GM21825 (cell line): ENCODE measurements at regions not wholly inside any gene's neighbourhood (a gene's known extent, or its start where the extent isn't known, plus 50 kb on each side); places are given as distances from the start of the nearest gene placed in this dataset.
"Not testable (repeated sequence)": the region's sequence is repeated elsewhere in the genome, so short reads cannot be mapped to it uniquely, and the experiment has no call there.

Experiments used
- ATAC-seq: cut with Tn5 transposase; IDR thresholded peaks from one replicate; pipeline ENCODE4 v1.9.1; 2021; ENCODE audit warnings: mild to moderate bottlenecking, moderate library complexity; ENCODE audit not compliant: unreplicated experiment

- ATAC-seq: no peak
Observed at GRCh38 chr4:75287738-75288517, 226.3 kb downstream of the RCHY1 start.

GRCh38 chr4:75285837-75286236 is 228.4 kb downstream of the RCHY1 start:
- ATAC-seq: no peak

DNA sequence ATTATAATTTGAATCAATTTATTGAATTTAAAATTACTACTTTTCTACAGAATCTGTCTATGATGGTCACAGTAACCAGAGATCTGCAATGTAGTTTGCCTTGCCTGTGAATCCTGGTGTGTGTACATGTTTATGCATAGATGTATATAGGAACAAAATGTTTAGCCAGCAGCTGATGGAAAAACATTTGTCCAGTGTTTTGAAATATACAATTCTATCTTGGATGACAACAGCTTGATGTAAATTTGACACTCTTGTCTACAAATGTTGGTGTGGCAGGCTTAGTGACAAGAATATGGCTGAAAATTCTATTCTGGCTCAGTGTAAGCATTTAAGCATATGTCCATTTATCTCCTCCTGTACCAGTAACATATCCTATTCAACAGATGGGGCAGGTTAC is 229.4 kb downstream of the RCHY1 start:
- ATAC-seq: no peak

GRCh38 chr4:75280461-75280860 is 233.7 kb downstream of the RCHY1 start:
- ATAC-seq: not testable (repeated sequence)

GRCh38 chr4:75259306-75259705 is 254.9 kb downstream of the RCHY1 start:
- ATAC-seq: no peak

- no peak for ATAC-seq
Observed at GRCh38 chr4:75255261-75255660, 258.9 kb downstream of the RCHY1 start.

- no peak for ATAC-seq
Observed at GRCh38 chr4:75254745-75255144, 259.5 kb downstream of the RCHY1 start.

DNA sequence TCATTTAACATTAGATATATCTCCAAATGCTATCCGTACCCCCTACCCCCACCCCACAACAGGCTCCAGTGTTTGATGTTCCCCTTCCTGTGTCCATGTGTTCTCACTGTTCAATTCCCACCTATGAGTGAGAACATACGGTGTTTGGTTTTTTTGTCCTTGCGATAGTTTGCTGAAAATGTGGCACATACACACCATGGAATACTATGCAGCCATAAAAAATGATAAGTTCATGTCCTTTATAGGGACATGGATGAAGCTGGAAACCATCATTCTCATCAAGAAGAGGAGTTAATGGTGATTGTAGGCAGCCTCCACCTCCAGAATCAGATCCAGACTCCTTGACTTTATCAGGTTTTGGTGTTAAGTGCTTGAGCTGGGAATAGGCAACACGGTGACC is 261.1 kb downstream of the RCHY1 start:
- not testable (repeated sequence) for ATAC-seq

DNA sequence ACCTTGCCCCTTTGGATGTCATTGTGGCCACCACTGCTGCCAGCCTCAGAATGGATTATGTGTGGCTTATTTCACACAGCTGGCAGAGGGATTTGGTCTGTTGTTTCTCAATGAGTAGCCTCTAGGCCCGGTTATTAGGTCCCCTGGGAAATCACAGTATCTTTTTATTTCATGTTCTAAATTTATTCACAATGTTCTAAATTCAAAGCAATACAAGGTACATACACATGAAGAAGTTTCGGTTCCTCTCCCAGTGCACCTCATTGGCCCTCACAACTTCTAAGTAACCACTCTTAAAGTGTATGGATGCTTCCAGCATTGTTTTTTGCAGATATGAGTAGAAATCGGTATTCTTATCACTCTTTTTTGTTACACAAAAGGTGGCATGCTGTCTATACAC is 262.7 kb downstream of the RCHY1 start:
- peak; percentile 54 for ATAC-seq

GRCh38 chr4:75249739-75250138 is 264.5 kb downstream of the RCHY1 start:
- ATAC-seq: no peak

DNA sequence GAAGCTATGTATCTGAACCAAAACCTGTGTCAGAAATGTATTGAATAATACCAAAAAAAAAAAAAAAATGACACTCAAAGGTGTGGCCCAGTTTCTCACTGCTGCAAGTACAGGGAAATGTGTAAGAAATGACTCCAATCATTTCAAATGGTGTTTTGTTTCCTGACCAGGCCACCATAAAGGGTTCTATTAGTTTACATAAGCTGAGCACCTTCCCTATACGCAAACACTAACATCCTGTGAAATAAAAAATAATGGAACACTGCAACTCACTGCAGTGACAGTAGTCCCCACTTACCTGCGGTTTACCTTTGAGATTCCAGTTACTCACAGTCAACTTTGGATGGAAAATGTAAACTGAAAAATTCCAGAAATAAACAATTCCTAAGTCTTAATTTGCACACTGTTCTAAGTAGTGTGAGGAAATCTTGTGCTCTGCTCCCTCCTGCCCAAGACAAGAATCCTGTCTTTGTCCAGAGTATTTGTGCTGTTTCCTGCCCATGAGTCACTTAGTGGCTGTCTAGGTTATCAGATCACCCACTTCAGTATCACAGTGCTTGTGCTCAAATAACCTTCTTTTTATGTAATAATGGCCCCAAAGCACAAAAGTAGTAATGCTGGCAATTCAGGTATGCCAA is 265.3 kb downstream of the RCHY1 start:
- no peak for ATAC-seq

GRCh38 chr4:75244325-75244724 is 269.9 kb downstream of the RCHY1 start:
- no peak for ATAC-seq

- no peak for ATAC-seq
Observed at GRCh38 chr4:75243570-75243969, 270.6 kb downstream of the RCHY1 start.

GRCh38 chr4:75235359-75235951 is 278.7 kb downstream of the RCHY1 start:
- ATAC-seq: peak; percentile 99

DNA sequence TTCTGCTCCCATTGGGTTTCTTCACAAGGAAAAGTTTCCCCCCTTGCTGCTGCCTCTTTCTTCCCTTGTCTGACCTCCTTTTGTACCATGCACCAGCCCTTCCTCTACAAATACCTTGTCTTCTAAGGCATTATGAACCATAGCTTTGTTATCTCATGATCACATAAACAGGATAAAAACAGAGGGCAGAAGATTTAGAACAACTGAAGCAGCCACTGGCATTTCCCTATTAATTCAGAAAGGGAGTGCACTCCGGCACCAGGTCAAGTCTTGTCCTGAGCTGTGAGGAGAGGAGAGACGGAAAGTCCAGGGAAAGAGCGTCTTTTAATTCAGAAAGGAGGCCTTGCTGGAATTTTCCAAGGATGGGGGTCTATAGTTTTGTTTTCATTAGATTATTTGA is 281.7 kb downstream of the RCHY1 start:
- no peak for ATAC-seq

DNA sequence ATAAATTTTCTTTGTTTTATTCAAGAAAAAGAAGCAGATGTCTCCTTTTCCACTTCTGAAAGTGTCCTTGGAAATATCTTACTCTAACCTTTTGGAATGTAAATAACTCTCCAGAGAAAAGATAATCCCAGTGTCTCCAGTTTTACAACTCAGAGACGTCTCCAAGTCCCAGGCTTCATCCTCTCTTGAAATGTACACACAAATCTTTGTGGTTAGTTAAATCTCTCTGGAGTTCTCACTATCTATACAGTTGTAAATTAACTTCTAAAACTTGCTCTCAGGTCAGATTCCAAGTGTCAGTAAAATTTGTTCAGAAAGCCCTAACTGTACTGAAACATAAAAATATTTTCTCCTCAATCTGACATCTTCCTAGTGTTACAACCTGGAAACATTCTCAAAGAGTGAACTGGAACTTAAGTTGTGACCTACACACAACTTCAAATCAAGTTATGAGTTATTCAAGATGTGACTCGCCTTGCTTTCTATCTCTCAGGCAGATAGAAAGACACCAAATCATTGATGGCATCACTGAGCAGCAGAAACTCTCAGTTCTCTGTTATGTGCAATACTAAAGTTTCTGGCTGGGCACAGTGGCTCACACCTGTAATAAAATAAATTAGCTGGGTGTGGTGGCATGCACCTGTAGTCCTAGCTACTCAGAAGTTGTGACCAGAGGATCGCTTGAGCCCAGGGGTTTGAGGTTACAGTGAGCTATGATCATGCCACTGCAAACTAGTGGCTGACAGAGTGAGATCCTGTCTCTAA is 284.2 kb downstream of the RCHY1 start:
- peak; percentile 68 for ATAC-seq

- ATAC-seq: no peak
Observed at GRCh38 chr4:75213480-75213879, 280.6 kb downstream of the PARM1 start.

- ATAC-seq: no peak
Observed at GRCh38 chr4:75211422-75211821, 278.5 kb downstream of the PARM1 start.

DNA sequence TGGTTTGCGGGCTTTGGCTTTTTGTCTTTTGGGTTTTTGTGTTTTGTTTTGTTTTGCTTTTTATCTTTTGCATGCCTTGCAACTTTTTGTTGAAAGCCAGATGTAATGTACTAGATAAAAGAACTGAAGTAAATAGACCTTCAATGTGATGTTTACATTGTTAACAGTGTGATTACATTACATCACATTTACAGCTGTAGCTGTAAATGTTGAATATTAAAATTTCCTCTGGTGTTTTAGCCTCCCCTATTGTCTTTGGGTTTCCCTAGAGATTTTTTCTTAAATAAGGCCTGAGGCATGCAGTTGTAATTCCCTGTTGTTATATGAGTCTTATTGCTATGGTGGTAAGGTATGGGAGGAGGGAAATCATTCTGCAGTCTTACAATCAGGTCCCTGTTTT is 275.0 kb downstream of the PARM1 start:
- ATAC-seq: no peak

GRCh38 chr4:75195111-75195510 is 262.2 kb downstream of the PARM1 start:
- ATAC-seq: no peak

GRCh38 chr4:75194180-75194579 is 261.3 kb downstream of the PARM1 start:
- no peak for ATAC-seq
